HG02759 (cell line): ENCODE measurements at regions not wholly inside any gene's neighbourhood (a gene's known extent, or its start where the extent isn't known, plus 50 kb on each side); places are given as distances from the start of the nearest gene placed in this dataset.

Experiments used
- ATAC-seq: cut with Tn5 transposase; IDR thresholded peaks from one replicate; pipeline ENCODE4 v1.9.1; 2021; ENCODE audit warnings: mild to moderate bottlenecking, moderate library complexity; ENCODE audit not compliant: unreplicated experiment

DNA sequence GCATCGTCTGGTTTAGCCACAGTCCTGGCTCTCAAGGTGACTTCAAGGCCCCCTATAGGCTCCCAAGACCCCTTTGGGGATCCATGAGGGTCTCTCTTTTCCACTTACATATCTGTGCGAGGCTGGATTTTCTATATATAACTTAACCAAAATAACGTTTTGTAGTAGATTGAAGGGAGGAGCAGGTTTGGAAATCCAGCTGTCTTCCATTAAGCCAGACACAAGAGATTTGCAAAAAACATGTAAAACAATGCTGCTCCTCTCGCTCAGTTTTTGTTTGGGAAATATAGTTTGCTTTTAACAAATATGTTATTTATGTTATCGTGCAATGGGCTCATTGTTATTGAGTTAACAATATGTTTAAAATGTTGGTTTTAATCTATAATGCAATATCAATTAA, 811.2 kb downstream of the TYW1 start:
- no peak for ATAC-seq

DNA sequence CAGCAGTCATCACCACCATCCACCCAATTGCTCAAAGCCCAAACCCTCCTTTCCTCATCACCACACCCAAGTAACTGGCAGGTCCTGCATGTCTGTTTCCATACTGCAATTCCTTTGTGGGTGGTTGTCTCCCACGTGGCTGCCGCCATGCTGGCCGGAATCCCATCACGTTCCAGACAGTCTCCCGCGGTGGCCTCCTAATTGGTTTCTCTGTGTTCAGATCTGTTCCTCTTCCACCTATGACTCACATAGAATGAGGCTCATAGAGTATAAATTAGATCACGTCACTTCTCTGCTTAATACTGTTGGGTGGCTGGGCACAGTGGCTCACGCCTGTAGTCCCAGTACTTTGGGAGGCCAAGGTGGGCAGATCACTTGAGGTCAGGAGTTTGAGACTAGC, 813.0 kb downstream of the TYW1 start:
- no peak for ATAC-seq

DNA sequence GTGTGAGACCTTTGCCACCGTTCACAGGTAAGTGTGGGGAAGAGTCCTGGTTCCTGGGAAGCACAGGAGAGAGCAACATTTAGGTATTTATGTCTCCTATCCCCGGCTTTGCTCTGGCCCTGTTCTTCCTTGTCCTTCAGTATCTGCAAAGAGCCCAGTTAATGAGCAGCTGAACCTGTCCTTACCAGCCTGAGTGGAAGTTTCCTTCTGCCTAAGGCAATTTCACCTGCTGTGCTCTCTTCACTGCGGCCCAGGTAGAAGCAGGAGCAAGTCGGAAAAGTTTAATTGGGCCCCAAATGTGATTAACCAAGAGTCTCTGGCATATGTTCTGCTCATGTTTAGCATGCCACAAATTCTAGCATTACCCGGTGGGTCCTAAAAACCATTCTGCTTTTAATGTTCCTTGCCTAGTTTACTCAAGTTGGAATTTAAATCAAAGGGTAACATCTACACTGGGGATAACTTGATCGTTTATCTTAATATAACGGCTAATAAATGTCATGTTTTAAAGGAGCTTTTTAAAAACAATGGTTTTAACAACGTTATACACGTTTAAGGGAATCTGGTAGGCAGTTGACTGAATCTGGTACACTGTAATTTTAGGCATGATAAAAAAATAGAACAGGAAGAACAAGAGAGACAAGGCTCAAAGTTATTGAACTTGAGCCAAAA, 817.1 kb downstream of the TYW1 start:
- ATAC-seq: no peak

DNA sequence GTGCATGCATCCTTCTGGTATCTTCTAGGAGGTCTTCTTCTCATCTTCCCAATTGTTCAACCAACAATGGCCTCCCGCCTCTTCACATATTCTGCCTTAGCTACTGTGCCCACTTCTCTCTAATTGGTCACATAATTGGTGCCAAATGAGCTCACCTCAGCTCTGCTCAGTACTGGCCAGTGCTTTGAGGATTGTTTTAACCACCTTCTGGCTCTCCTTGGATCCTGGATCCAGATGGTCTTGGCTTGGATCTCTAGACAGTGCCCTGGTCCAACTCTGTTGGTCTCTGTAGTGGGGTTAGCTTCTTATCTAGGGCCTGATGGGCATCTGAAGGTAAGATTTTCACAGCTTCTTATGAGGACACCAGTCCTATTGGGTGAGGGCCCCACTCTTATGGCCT, 820.8 kb downstream of the TYW1 start:
- ATAC-seq: no peak

DNA sequence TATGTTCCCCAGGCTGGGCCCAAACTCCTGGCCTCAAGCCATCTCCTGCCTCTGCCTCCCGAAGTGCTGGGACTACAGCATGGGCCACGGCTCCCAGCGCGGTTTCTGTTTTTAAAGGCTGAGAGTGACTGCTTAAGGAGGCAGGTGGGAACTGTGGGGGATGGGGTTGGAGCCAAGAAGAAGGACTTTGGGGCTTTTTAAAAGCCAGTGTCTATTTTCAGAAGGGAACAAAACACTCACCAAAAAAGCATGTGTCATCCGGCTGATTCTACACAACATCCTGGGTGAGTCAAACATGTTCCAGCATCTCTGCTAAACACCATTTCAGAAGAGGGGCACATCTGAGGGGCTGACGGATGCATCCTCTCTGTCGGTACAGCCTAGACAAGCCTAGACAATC, 824.5 kb downstream of the TYW1 start:
- no peak for ATAC-seq

DNA sequence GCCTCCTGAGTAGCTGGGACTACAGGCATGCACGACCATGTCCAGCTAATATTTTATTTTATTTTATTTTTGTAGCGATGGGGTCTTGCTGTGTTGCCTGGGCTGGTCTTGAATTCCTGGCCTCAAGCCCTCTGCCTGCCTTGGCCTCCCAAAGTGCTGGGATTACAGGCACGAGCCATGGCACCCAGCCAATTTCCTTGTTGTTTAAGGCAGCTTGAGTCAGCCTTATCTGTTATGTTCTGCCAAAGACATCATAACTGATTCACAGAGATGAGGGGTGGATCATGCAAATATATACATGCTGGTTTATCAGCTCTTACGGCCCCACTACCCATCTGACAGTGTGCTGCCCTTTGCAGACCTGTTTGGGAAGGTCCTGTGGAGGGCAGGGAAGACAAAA, 826.7 kb downstream of the TYW1 start:
- ATAC-seq: no peak

DNA sequence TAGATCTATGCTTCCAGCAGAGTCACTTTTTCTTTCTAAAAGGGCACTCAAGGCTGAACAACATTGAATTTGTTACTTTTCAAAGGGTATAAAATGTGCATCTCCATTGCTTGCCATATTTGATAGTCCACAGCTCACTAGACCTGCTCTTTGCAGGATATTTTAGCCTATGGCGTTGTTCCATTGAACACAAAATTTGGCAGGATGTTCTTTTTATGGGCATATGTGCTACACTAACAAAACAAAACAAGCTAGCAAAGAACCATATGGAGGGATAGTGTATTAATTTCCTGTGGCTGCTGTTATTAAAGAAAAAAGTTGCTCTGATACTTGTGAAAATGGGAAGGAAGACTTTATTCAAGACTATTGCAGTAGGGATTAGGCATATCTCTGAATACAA, 828.7 kb downstream of the TYW1 start:
- no peak for ATAC-seq

DNA sequence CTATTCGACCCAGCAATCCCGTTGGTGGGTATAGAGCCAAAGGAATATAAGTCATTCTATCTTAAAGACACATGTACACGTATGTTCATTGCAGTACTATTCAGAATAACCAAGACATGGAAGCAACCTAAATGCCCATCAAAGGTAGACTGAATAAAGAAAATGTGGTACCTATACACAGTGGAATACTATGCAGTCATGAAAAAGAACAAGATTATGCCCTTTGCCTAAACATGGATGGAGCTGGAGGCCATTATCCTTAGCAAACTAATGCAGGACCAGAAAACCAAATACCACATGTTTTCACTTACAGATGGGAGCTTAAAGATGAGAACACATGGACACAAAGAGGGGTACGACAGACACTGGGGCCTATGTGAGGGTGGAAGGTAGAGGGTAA, 845.3 kb downstream of the TYW1 start:
- no peak for ATAC-seq

DNA sequence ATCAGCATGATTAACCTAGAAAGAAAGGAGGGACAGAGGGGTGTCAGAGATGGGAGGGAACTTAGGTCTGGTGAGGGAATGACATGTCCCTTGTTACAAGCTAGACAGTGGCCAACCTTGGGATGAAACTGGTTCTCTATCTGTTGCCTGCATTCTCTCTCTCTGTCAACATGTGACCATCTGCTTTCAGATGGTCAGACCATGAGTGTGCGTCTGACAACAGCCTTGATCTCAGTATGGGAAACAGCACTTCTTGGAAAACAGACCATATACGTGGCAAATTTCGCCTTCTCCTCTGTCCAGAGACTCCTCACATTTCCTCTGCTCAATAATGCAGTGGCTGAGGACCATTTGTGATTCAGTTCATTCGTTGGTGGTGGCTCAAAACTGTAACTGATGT, 845.9 kb downstream of the TYW1 start:
- no peak for ATAC-seq

DNA sequence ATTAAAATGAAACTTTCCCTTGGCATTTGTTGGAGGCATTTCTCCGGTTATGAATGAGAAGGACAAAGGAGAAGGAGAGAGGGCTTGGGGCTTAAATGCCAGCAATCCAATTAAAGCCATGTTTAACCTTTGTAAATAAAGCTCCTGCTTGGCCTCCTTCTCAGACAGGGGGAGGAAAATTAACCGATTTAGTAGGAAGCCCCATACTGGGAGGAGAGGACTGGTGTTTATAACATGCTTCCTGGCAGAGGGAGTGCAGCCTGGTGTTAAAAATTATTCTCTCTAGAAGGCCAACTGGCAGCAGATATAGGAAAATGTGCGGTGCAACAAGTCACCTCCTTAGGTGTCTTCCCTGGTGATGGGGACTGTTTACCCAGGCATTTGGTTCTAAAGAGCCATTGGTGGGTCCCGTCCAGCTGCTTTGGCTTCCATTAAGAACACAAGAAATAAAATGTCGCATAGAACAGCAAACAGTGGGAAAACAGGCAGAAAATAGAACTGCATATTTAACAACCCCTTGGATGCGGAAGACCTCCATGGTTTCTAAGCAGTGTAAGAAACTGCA, 846.5 kb downstream of the TYW1 start:
- ATAC-seq: no peak

DNA sequence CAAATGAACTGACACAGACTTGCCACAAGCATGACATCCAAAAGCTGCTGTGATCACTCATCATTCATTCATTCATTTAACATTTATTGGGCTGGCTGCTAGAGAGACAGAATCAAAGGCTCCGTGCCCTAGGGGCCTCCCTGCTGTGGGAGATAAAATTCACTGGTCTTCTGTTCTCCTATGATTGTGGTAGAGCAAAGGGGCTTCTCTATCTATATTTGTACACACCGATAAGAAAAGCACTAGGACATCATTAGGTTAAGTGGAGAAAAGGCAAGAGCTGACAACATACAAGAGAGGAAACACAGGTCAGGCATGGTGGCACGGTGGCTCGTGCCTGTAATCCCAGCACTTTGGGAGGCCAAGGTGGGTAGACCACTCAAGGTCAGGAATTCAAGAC, 847.0 kb downstream of the TYW1 start:
- no peak for ATAC-seq

DNA sequence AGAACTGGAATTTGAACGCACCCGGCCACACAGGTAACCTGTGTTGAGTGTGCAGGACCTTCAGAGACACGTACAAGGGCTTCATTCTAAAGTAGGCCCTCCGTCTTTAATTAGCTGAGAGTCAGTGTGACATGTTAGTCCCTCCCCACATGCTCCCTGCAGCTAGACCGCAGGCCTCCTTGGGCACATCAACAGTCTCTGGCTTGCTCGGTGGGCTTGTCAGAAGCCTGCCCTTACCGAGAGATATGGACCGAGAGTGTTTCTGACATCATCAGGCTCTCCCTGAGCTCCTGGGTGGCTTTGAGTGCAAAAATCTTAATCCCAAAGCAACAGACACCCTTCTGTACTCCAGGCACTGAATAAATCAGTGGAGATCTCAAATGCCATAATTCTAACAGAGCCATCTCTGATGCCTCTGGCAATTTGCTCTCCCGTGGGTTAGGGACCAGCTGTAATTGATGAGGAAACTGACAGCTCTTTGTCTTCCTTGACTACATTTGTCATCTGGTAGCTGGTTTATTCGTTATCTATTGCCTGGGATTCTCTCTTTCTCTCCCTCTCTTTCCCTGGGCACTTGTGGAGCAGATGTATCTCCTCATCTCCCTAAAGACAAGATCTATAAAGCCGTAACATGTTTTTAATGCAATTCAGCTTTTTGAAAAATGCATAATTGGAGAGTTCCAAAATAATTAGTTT, 850.6 kb downstream of the TYW1 start:
- ATAC-seq: no peak

DNA sequence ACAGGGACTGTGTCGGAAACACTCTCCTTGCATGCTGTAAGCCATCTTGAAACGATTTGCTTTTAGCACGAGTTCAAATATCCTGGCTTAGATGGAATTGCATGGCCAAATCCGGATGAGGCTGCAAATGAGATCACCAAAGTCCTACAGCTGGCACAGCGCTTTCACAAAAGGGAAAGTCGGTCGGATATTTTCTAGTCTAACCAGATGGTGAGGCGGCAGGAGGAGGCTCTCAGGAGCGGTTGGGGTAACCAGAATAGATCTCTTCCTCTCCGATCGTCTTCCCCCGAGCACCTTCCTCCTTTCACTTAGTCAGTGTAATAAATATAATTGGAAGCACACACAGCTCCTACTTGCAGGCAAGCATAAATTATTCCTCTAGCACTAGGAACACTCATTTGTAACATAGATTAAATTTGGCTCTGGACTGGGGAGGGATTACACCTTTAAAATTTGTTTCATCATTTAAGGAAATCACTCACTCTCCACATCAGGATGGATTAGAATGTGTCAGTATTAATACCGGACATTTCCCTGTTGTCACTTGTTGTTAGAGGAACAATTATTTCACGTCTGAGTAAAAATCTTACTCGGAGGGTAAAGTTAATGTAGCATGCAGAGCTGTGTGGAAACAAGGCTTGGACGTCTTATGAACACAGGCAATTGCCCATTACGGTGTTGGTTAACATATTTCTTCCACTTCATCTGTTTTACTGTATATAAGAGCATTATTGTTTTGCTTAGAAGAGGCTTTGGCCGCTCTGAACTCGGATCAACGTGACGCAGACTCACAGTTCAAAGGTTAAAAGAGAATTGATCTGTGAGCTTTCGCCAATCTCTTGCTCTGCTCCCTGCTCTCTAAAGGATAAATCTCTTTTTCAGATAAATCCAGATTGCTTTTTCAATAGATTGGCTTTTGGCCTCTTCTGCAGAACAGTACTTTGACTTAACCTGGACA, 857.9 kb downstream of the TYW1 start:
- no peak for ATAC-seq

DNA sequence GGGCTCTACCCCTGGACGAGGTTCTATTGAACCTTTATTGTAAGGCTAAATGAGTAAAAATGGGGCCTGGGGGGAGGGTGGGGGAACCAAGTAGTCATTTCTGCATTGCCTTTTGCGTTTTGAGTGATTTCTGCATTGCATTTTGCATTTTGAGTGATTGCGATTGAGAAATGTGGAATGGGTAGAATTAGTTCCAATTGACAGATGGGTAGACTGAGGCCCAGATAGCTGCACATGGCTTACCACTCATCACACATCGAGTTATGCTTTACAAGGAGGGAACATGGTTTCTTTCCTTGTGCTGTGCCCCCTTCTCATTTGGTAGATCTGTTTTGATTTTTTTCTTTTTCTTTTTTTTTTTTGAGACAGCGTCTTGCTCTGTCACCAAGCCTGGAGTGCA, 858.7 kb downstream of the TYW1 start:
- no peak for ATAC-seq

DNA sequence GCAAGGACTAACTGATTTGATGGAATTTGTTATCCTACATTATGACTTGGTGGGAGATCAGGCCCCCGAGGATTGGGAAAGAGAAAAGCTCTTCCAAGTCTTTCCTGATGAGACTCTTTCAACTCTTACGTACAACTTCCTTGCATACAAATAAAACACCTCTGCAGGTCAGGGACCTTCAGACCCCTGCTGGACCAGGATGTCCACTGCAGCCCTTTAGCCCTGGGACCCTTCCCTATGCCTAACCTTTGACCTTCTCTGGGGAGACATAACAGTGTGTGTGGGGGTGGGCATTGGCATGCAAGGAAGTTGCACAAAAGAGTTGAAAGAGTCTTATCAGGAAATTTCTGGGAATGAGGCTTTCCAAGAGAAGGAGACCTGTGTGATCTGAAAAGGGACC, 859.4 kb downstream of the TYW1 start:
- ATAC-seq: no peak

DNA sequence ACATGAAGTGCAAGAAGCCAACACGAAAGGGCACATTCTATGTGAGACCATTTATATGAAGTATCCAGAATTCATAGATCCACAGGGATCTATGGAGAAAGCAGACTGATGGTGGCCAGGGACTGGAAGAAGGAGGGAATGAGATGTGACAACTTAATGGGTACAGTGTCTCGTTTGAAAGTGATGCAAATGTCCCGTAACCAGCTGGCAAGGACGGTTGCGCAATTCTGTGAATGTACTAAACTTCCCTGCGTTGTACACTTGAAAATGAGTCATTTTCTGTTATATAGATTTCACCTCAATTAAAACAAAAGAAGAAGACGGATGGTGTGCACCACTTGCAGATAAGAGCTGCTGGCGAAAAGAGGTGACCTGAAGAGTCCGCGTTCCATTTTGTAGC, 861.1 kb downstream of the TYW1 start:
- ATAC-seq: no peak

DNA sequence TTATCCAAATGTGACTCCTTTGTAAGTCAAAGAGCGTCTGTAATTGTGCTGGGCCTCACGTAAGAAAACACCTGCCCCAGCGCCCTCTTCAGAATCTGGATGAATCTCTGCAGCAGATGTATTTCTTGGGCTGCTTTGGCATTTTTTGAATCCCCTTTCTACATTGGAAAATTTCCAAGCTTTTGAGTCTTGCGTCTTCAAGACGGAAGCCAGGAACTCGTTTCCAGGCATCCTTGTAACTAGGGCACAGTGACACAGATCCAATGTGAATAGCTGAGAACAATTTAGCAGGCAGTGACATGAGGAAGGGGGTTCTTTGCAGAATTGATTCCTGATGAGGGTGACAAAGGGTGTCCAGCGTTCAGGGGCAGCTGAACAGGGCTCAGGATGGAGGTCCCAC, 862.3 kb downstream of the TYW1 start:
- no peak for ATAC-seq

DNA sequence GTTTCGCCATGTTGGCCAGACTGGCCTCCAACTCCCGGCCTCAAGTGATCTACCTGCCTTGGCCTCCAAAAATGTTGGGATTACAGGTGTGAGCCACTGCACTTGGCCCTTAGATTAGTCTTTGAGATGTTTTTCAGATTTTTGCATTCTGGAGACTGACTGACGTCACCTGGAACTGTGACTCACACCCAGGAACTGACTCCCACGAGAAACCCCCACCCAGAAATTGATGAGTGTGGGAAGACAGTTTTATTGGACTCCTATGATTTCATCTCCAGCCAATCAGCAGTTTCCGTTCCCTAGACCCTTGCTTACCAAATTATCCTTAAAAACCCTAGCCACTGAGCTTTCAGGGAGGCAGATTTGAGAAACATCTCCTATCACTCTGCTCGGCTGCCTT, 867.3 kb downstream of the TYW1 start:
- ATAC-seq: no peak

DNA sequence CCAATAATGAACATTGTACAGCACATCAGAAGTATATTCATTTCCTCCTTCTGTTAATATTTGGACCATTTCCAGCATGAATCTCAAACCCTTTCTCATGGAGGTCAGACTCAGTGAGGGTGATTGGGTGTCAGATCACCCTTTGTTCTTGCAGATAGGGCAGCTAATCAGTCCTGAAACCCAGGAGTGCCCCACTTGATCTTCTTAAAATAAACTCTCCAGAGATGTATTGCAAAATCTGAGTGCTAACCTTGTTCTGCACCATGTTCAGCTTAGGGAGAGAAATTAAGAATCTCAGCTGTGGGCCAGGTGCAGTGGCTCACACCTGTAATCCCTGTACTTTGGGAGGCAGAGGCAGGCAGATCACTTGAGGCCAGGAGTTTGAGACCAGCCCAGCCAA, 869.4 kb downstream of the TYW1 start:
- ATAC-seq: no peak

DNA sequence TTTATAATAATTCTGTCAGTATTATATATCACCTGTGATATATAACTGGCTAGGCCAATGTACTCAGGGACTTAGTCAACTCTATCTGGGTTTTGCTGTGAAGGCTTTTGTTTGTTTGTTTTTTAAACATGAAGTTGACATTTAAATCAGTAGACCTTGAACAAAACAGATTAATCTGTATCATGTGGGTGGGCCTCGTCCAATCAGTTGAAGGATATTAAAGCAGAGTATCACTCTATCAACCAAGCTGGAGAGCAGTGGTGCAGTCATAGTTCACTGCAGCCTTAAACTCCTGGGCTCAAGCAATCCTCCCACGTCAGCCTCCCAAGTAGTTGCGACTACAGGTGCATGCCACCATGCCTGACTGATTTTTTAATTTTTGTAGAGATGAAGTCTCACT, 870.2 kb downstream of the TYW1 start:
- no peak for ATAC-seq

DNA sequence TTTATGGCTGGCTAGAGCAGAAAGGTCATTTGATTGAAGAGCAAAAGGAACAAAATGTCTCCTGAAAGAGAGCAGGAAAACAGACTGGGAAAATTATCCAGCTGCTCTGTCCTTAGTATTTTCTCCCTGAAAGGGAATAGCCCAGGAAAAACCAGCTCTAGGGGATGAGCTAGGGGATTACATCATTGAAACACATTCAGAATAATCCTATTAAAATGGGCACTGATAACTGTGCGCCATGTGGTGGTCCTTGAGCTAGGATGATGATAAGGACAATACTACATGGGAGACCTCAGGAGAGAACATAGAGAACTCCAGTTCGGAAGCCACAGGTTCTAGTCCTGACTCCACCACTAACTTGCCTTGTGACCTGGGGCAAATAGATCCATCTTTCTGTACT, 873.8 kb downstream of the TYW1 start:
- ATAC-seq: no peak

DNA sequence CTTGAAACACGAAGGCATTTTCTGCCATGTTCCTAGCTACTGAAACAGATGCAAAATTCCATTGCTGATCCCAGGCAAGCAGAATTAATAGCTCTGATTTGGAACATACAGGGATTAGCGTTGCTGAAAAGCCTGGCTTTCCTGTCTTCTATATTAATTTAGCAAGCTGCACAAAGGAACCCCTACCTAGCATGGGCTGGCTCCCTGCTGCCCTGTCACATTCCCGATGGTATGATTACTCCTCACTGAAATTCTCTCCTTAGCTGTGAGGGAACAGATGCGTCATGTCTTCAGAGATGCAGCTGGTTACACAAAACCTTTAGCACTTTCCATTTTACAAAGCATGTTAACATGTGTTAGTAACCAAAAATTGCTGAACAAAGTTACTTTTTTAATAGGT, 878.9 kb downstream of the TYW1 start:
- no peak for ATAC-seq
